ENCODE measurements at regions not wholly inside any gene's neighbourhood (a gene's known extent, or its start where the extent isn't known, plus 50 kb on each side); places are given as distances from the start of the nearest gene placed in this dataset.

DNA sequence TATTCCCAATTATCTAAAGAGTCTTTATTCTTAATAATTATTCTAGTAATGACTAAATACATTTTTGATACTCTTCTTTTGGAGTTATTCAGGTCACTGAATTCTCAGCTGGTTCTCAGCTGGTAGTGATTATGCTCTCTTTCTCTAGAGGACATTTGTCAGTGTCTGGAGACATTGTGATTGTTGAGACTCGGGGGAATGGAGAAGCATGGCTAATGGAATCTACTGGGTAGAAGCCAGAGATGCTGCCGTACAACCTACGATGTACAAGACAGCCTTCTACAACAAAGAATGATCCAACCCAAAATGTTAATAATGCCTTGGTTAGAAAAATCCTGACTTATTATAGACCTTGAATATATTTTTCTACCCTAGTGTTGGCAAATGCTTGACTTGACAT, 149.2 kb upstream of the ANKRD50 start:
- TF ChIP-seq HCFC1 (IDR thresholded peaks at IDR 0.05; ENCODE audit: low read depth, low read length) (no peak), CCAR2 (IDR thresholded peaks at IDR 0.05; ENCODE audit: low read depth, low read length) (no peak), TAF9B (IDR thresholded peaks at IDR 0.05; ENCODE audit: partially characterized antibody) (no peak), ZNF347 (CRISPR knock-in tag; IDR thresholded peaks at IDR 0.05; ENCODE audit: low read depth) (no peak), ELK3 (CRISPR knock-in tag; IDR thresholded peaks at IDR 0.05) (no peak), SUPT5H (IDR thresholded peaks at IDR 0.05) (no peak), STAT6 (CRISPR knock-in tag; IDR thresholded peaks at IDR 0.05) (no peak), IRF1 (CRISPR knock-in tag; IDR thresholded peaks at IDR 0.05; ENCODE audit: borderline replicate concordance) (no peak)
- Histone ChIP-seq H2AFZ (ENCODE audit: low read depth, low read length) (no peak overlapping the region), H3K4me3 (no peak overlapping the region), H3K9me1 (ENCODE audit: control insufficient read depth, insufficient read depth, low read length) (no peaks in the 10 kb centered on the region), H3K27ac (ENCODE audit: extremely low read depth, low read depth, low read length) (no peak overlapping the region), H3K4me2 (ENCODE audit: insufficient read depth, low read length) (no peak overlapping the region), H3K79me2 (ENCODE audit: control insufficient read depth, insufficient read depth, low read length) (no peaks in the 10 kb centered on the region), H4K20me1 (replicated peaks; ENCODE audit: control insufficient read depth, insufficient read depth, low read length) (no peaks in the 10 kb centered on the region), H3K4me1 (replicated peaks in 1 of 2; ENCODE audit: control insufficient read depth in 2 of 2, insufficient read depth in 2 of 2, low read length in 2 of 2) (no peaks in the 10 kb centered on the region), H3K9ac (ENCODE audit: insufficient read depth in 1 of 2, low read depth in 2 of 2, low read length in 2 of 2) (no peak overlapping the region), H3K27me3 (ENCODE audit: control insufficient read depth in 2 of 2, insufficient read depth in 2 of 2, low read length in 2 of 2) (no peaks in the 10 kb centered on the region), H3K36me3 (ENCODE audit: control insufficient read depth, insufficient read depth, low read length) (no peaks in the 10 kb centered on the region), H3K9me3 (replicated peaks; ENCODE audit: control insufficient read depth, insufficient read depth, low read depth, low read length) (no peaks in the 10 kb centered on the region)
- POLR2A ChIA-PET = interaction anchor here (1.2 kb wide), 1 partner anchor 15 kb away, joined by 3 read pairs; no protein-coding TSS in a partner anchor
- no peak for ATAC-seq
- WGBS (ENCODE audit: insufficient coverage, low coverage, missing lambda C conversion rate) = 4% methylated on average over 3 of the region's 3 CpGs
- in situ Hi-C loops (cut with MboI) (no loop called here), intact Hi-C loops (cut with micrococcal nuclease) (no loop called here)
- no peak for DNase-seq (ENCODE audit: extremely low read depth in 1 of 4, low spot score in 3 of 4)
- BruUV-seq (replicated peaks) = no TSS peak
- CTCF ChIA-PET (ENCODE audit: low intra/inter-chr PET ratio) = no interaction called here
- no peak for FAIRE-seq
